Keratinocyte (primary cell): ENCODE measurements at regions not wholly inside any gene's neighbourhood (a gene's known extent, or its start where the extent isn't known, plus 50 kb on each side); places are given as distances from the start of the nearest gene placed in this dataset.

Experiments
- CTCF ChIP-seq, 3 experiments: IDR thresholded peaks in 1 of 3; conservative IDR thresholded peaks in 1 of 3; optimal IDR thresholded peaks in 1 of 3; 2 replicates in 2 of 3; 3 replicates in 1 of 3; pipeline versions ENCODE3 to v1.5.1; 2011; ENCODE audit warnings: low read length in 3 of 3, mild to moderate bottlenecking in 3 of 3, moderate library complexity in 2 of 3, control low read depth in 1 of 3, inconsistent platforms in 1 of 3; ENCODE audit not compliant: insufficient read depth in 2 of 3; ENCODE audit errors: extremely low read depth in 1 of 3
- EZH2 ChIP-seq: IDR thresholded peaks from one replicate; pipeline ENCODE4 v1.6.1; 2012; ENCODE audit warnings: inconsistent platforms, mild to moderate bottlenecking, low read length, moderate library complexity

GRCh38 chr18:46416706-46417638 lies 240.0 kb downstream of the LOXHD1 start:
- TF ChIP-seq CTCF (optimal IDR thresholded peaks at IDR 0.05 in 1 of 3, IDR thresholded peaks at IDR 0.05 in 1 of 3, conservative IDR thresholded peaks at IDR 0.05 in 1 of 3; ENCODE audit: extremely low read depth in 1 of 3, insufficient read depth in 2 of 3, low read length in 3 of 3) (no peak), EZH2 (no peak)
